Gastroesophageal sphincter (tissue), 3 donors: ENCODE measurements at regions not wholly inside any gene's neighbourhood (a gene's known extent, or its start where the extent isn't known, plus 50 kb on each side); places are given as distances from the start of the nearest gene placed in this dataset.

ENCODE experiments used
- CTCF ChIP-seq, 4 experiments: fragments of 200-600 bp in 2 of 4; fragments of 450-650 bp in 2 of 4; sonication (generic) in 1 of 4; IDR thresholded peaks; one replicate each; pipeline ENCODE4 v1.5.1; 2017 to 2019; ENCODE audit warnings: antibody characterized with exemption in 4 of 4, mild to moderate bottlenecking in 2 of 4, moderate library complexity in 2 of 4
- EP300 ChIP-seq: sonication (generic); formaldehyde crosslinking; IDR thresholded peaks from one replicate; pipeline ENCODE4 v1.6.1; 2017; ENCODE audit warnings: antibody characterized with exemption, mild to moderate bottlenecking
- POLR2A ChIP-seq, 2 donors: fragments of 450-650 bp; IDR thresholded peaks; one replicate each; pipeline ENCODE4 v1.6.1; 2017; ENCODE audit warnings: antibody characterized with exemption in 2 of 2, mild to moderate bottlenecking in 2 of 2, moderate library complexity in 1 of 2

DNA sequence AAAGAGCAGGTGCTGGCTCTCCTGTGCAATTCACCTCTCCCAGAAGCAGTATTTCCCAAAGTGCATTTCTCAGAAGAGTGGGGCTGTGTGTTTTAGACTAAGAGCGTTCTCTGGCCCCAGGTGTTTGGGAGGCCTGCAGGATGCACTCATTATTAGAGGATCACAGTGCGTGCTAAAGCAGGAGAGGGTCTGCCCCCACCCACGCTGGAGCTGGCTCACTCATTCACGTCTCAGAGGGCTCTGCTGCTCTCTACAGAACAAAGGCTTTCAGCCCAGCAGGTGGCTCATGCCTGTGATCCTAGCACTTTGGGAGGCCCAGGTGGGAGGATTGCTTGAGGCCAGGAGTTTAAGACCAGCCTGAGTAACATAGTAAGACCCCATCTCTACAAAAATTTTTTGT is 756.7 kb downstream of the UQCRFS1 start:
- no peak for TF ChIP-seq CTCF (IDR thresholded peaks at IDR 0.05)
- no peak for TF ChIP-seq POLR2A (IDR thresholded peaks at IDR 0.05)
- TF ChIP-seq EP300: no peak
